HL-60/S4 (cell line): ENCODE measurements at regions not wholly inside any gene's neighbourhood (a gene's known extent, or its start where the extent isn't known, plus 50 kb on each side); places are given as distances from the start of the nearest gene placed in this dataset.

Experiments
- in situ Hi-C: fragments of 300-500 bp; cut with MboI; formaldehyde crosslinking; loops from 2 replicates; pipeline ENCODE4 v1.14.3; 2022; ENCODE audit warnings: low sequenced_read_pairs

- in situ Hi-C loops: no loop called here
Measured at GRCh38 chr14:66137081-66137480, 349.1 kb upstream of the CCDC196 start.

GRCh38 chr14:66139432-66139831 lies 346.7 kb upstream of the CCDC196 start:
- in situ Hi-C loops: no loop called here

- in situ Hi-C loops: no loop called here
Measured at GRCh38 chr14:66140213-66140918, 345.8 kb upstream of the CCDC196 start.

- in situ Hi-C loops: no loop called here
Measured at GRCh38 chr14:66140963-66141362, 345.2 kb upstream of the CCDC196 start.

GRCh38 chr14:66141733-66142132 lies 344.4 kb upstream of the CCDC196 start:
- in situ Hi-C loops: no loop called here

- in situ Hi-C loops: no loop called here
Measured at GRCh38 chr14:66143387-66144112, 342.6 kb upstream of the CCDC196 start.

GRCh38 chr14:66152302-66152701 lies 333.9 kb upstream of the CCDC196 start:
- in situ Hi-C loops: no loop called here

GRCh38 chr14:66152747-66153146 lies 333.4 kb upstream of the CCDC196 start:
- in situ Hi-C loops: no loop called here

- in situ Hi-C loops: no loop called here
Measured at GRCh38 chr14:66163023-66163422, 323.1 kb upstream of the CCDC196 start.

GRCh38 chr14:66165337-66165736 lies 320.8 kb upstream of the CCDC196 start:
- in situ Hi-C loops: no loop called here

GRCh38 chr14:66174453-66174891 lies 311.7 kb upstream of the CCDC196 start:
- in situ Hi-C loops: no loop called here

GRCh38 chr14:66177935-66178334 lies 308.2 kb upstream of the CCDC196 start:
- in situ Hi-C loops: no loop called here

- in situ Hi-C loops: no loop called here
Measured at GRCh38 chr14:66196670-66197069, 289.5 kb upstream of the CCDC196 start.

- in situ Hi-C loops: no loop called here
Measured at GRCh38 chr14:66197276-66197675, 288.9 kb upstream of the CCDC196 start.

GRCh38 chr14:66206554-66206953 lies 279.6 kb upstream of the CCDC196 start:
- in situ Hi-C loops: no loop called here

- in situ Hi-C loops: no loop called here
Measured at GRCh38 chr14:66216763-66217162, 269.4 kb upstream of the CCDC196 start.

- in situ Hi-C loops: no loop called here
Measured at GRCh38 chr14:66219886-66220285, 266.3 kb upstream of the CCDC196 start.

GRCh38 chr14:66224492-66225178 lies 261.5 kb upstream of the CCDC196 start:
- in situ Hi-C loops: no loop called here

GRCh38 chr14:66225337-66225736 lies 260.8 kb upstream of the CCDC196 start:
- in situ Hi-C loops: no loop called here

GRCh38 chr14:66228267-66228970 lies 257.8 kb upstream of the CCDC196 start:
- in situ Hi-C loops: no loop called here

GRCh38 chr14:66231820-66232219 lies 254.4 kb upstream of the CCDC196 start:
- in situ Hi-C loops: no loop called here
